Muscle of leg (tissue), 3 donors: ENCODE measurements at regions not wholly inside any gene's neighbourhood (a gene's known extent, or its start where the extent isn't known, plus 50 kb on each side); places are given as distances from the start of the nearest gene placed in this dataset.

ENCODE experiments used
- DNase-seq: peaks from one replicate; pipeline ENCODE4 v3.0.0; 2013
- H3K27ac ChIP-seq: one replicate; pipeline ENCODE4 v1.5.1; 2013; ENCODE audit warnings: mild to moderate bottlenecking, low read length, control low read depth
- H3K27me3 ChIP-seq: one replicate; pipeline ENCODE4 v1.6.1; 2013; ENCODE audit warnings: low read length; ENCODE audit not compliant: control insufficient read depth, insufficient read depth
- H3K36me3 ChIP-seq: one replicate; pipeline ENCODE4 v1.6.1; 2013; ENCODE audit warnings: low read length; ENCODE audit not compliant: control insufficient read depth, insufficient read depth
- H3K4me1 ChIP-seq: one replicate; pipeline ENCODE4 v1.6.1; 2013; ENCODE audit warnings: low read length; ENCODE audit not compliant: control insufficient read depth, insufficient read depth
- H3K4me3 ChIP-seq: one replicate; pipeline ENCODE4 v1.5.1; 2013; ENCODE audit warnings: low read length, control low read depth
- H3K9me3 ChIP-seq: replicated peaks from 2 replicates; pipeline ENCODE4 v1.6.1; 2013; ENCODE audit warnings: low read depth, low read length; ENCODE audit not compliant: control insufficient read depth
- WGBS: methylation state at CpG from one replicate; pipeline ENCODE4 v1.1.5; 2013; ENCODE audit warnings: missing lambda C conversion rate; ENCODE audit not compliant: insufficient coverage; 5-methylcytosine and 5-hydroxymethylcytosine counted together

DNA sequence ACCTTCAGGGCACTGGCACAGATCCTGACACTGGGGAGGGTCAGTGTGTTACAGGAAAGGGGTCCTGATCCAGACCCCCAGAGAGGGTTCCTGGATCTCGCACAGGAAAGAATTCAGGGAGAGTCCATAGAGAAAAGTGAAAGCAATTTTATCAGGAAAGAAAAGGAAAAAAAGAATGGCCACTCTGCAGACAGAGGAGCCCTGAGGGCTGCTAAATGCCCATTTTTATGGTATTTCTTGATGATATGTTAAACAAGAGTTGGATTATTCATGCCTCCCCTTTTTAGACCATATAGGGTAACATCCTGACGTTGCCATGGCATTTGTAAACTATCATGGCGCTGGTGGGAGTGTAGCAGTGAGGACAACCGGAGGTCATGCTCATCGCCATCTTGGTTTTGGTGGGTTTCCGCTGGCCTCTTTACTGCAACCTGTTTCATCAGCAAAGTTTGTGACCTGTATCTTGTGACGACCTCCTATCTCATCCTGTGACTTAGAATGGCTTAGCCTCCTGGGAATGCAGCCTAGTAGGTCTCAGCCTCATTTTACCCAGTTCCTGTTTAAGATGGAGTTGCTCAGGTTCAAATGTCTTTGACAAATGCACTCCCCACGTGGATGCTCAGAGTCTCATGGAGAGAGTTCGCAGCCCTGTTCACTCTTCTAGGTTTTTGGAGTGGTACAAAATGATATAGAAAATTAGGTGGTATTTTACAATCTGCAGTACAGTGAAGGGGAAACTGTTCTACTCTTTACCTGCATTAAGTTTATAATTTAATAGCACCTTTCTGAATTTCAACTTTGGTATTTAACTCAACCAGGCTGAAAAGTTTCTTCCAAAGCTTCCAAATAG lies 1363.7 kb upstream of the TMEM132C start:
- no peak for DNase-seq
- no peak overlapping the region for H3K27ac ChIP-seq
- H3K9me3 ChIP-seq = no peaks in the 10 kb centered on the region
- peaks cover 3% of the 10 kb centered on the region for H3K27me3 ChIP-seq
- H3K36me3 ChIP-seq = no peaks in the 10 kb centered on the region
- no peak overlapping the region for H3K4me3 ChIP-seq
- 79% methylated on average over 6 of the region's 9 CpGs for WGBS
- H3K4me1 ChIP-seq = no peaks in the 10 kb centered on the region

GRCh38 chr12:126905752-126906151 lies 1361.2 kb upstream of the TMEM132C start:
- no peaks in the 10 kb centered on the region for H3K9me3 ChIP-seq
- H3K4me1 ChIP-seq = no peaks in the 10 kb centered on the region
- H3K27me3 ChIP-seq = no peaks in the 10 kb centered on the region
- no peaks in the 10 kb centered on the region for H3K36me3 ChIP-seq
- H3K27ac ChIP-seq = no peak overlapping the region
- no peak for DNase-seq
- 83% methylated on average over 2 of the region's 2 CpGs for WGBS
- H3K4me3 ChIP-seq = no peak overlapping the region

GRCh38 chr12:126907900-126908764 lies 1358.8 kb upstream of the TMEM132C start:
- H3K36me3 ChIP-seq = no peaks in the 10 kb centered on the region
- H3K4me1 ChIP-seq = no peaks in the 10 kb centered on the region
- WGBS = 83% methylated on average over 3 of the region's 6 CpGs
- H3K27me3 ChIP-seq = no peaks in the 10 kb centered on the region
- H3K4me3 ChIP-seq = no peak overlapping the region
- DNase-seq = no peak
- H3K27ac ChIP-seq = no peak overlapping the region
- no peaks in the 10 kb centered on the region for H3K9me3 ChIP-seq

DNA sequence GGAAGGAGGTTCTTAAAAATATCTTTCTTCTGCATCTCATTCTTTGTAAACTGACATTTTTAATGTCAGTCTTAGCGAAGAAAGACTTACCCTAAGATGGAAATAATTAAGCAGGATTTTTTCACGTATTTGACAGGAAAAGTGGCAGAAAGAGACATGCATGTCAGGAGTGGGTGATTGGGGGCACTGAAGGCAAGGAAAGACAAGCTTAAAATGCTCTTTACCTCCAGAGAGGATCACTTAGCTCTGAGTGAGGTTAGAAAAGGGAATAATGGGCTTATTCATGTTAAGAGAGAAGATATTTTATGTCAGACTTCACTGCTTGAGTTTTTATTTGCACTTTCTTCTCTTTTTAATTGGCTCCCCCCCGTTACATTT lies 1358.2 kb upstream of the TMEM132C start:
- Histone ChIP-seq H3K4me3 (no peak overlapping the region), H3K9me3 (no peaks in the 10 kb centered on the region), H3K27me3 (no peaks in the 10 kb centered on the region), H3K36me3 (no peaks in the 10 kb centered on the region), H3K4me1 (no peaks in the 10 kb centered on the region), H3K27ac (no peak overlapping the region)
- no peak for DNase-seq
- WGBS = 38% methylated on average over 1 of the region's 3 CpGs

DNA sequence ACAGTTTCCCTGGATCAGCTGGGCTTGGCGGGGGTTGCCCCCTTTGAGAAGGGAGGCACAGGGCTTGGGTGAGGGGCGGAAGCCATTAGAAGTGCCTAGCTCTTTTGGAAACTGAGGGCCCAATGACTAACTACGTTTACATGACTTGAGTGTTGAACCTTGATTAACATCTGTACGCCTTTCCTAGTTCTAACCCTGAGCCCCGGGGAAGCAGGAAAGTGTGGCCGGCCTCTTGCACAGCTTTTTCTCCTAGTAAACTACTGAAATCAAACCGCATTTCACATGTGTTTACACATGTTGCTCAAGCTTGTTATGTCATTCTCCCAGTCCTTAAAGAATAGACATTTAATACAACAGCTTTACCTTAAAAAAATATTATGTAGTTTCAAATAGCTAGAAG lies 1356.4 kb upstream of the TMEM132C start:
- H3K4me3 ChIP-seq = no peak overlapping the region
- no peaks in the 10 kb centered on the region for H3K9me3 ChIP-seq
- no peak overlapping the region for H3K27ac ChIP-seq
- 72% methylated on average over 6 of the region's 7 CpGs for WGBS
- no peak for DNase-seq
- no peaks in the 10 kb centered on the region for H3K36me3 ChIP-seq
- H3K27me3 ChIP-seq = no peaks in the 10 kb centered on the region
- no peaks in the 10 kb centered on the region for H3K4me1 ChIP-seq

DNA sequence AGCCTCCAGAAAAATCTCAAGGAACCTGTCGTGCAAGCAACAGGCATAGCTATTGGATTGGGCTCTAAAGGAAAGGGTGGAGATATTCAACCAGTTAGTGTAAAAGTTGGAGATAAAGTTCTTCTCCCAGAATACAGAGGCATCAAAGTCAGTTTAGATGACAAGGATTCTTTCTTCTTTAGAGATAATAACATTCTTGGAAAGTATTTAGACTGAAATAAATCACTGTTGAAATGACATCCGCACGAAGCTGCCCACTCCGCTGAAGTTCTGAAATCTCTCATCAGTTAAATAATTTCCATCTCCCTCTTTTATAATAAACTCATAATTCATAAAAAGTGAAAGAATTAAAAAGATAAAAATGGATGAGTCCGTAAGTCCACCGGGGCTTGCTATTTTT lies 1354.9 kb upstream of the TMEM132C start:
- H3K9me3 ChIP-seq = no peaks in the 10 kb centered on the region
- WGBS = 100% methylated on average over 2 of the region's 6 CpGs
- no peaks in the 10 kb centered on the region for H3K36me3 ChIP-seq
- no peak overlapping the region for H3K4me3 ChIP-seq
- H3K27ac ChIP-seq = no peak overlapping the region
- no peaks in the 10 kb centered on the region for H3K27me3 ChIP-seq
- H3K4me1 ChIP-seq = no peaks in the 10 kb centered on the region
- DNase-seq = no peak

- Histone ChIP-seq H3K4me3 (no peak overlapping the region), H3K27me3 (no peaks in the 10 kb centered on the region), H3K9me3 (no peaks in the 10 kb centered on the region), H3K4me1 (no peaks in the 10 kb centered on the region), H3K36me3 (no peaks in the 10 kb centered on the region), H3K27ac (no peak overlapping the region)
- no peak for DNase-seq
- WGBS = 88% methylated on average over 2 of the region's 5 CpGs
These were observed 1352.7 kb upstream of the TMEM132C start for GRCh38 chr12:126914170-126914793.

DNA sequence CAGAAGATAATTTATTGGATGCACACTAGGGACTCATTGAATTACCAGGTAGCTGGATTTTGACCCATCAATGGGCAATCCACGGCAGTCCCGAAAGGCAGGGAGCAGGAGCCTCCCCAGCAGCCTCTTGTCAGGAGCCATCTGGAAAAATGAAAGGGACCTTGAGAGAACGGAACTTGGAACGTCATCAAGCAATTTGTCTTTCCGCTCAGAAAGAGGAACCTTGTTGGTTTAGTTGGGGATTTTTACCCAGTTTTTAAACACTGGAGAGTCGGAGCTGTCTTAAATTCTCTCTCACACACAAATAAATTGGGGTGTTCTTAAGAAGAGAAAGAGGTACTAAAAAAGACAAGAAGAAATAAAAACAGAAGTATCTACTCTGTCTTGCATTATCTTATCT lies 1351.7 kb upstream of the TMEM132C start:
- no peaks in the 10 kb centered on the region for H3K36me3 ChIP-seq
- WGBS = 19% methylated on average over 2 of the region's 6 CpGs
- no peak for DNase-seq
- no peak overlapping the region for H3K4me3 ChIP-seq
- no peaks in the 10 kb centered on the region for H3K4me1 ChIP-seq
- H3K27me3 ChIP-seq = no peaks in the 10 kb centered on the region
- no peaks in the 10 kb centered on the region for H3K9me3 ChIP-seq
- no peak overlapping the region for H3K27ac ChIP-seq

GRCh38 chr12:126926023-126926594 lies 1340.9 kb upstream of the TMEM132C start:
- Histone ChIP-seq H3K27ac (no peak overlapping the region), H3K27me3 (no peaks in the 10 kb centered on the region), H3K9me3 (no peaks in the 10 kb centered on the region), H3K4me1 (no peaks in the 10 kb centered on the region), H3K36me3 (no peaks in the 10 kb centered on the region), H3K4me3 (no peak overlapping the region)
- 60% methylated on average over 6 of the region's 7 CpGs for WGBS
- DNase-seq = no peak

- WGBS = 100% methylated on average over 5 of the region's 13 CpGs
- Histone ChIP-seq H3K27me3 (no peaks in the 10 kb centered on the region), H3K36me3 (no peaks in the 10 kb centered on the region), H3K27ac (no peak overlapping the region), H3K4me1 (no peaks in the 10 kb centered on the region), H3K4me3 (no peak overlapping the region), H3K9me3 (no peaks in the 10 kb centered on the region)
- no peak for DNase-seq
These were observed 1336.7 kb upstream of the TMEM132C start for GRCh38 chr12:126930234-126930633.
